CD14-positive monocyte (primary cell): ENCODE measurements at regions not wholly inside any gene's neighbourhood (a gene's known extent, or its start where the extent isn't known, plus 50 kb on each side); places are given as distances from the start of the nearest gene placed in this dataset.

Experiments used
- DNase-seq, 3 donors: peaks; one replicate each; pipeline ENCODE4 v3.0.0-alpha.2; 2011 to 2022
- H2AFZ ChIP-seq: 2 replicates; pipeline ENCODE4 v1.6.0; 2012; ENCODE audit warnings: mild to moderate bottlenecking, low read depth, low read length, inconsistent platforms; ENCODE audit not compliant: insufficient read depth, poor library complexity, severe bottlenecking
- H3K27ac ChIP-seq, 2 donors: 1 replicate in 1 of 2; 2 replicates in 1 of 2; pipeline ENCODE4 v1.5.1; 2012 to 2013; ENCODE audit warnings: low read length in 2 of 2, control low read depth in 1 of 2, inconsistent platforms in 1 of 2, low read depth in 1 of 2, mild to moderate bottlenecking in 1 of 2
- H3K27me3 ChIP-seq, 2 donors: one replicate each; pipeline versions ENCODE4 v1.6.0 to v1.6.1; 2011 to 2013; ENCODE audit warnings: low read length in 2 of 2; ENCODE audit not compliant: control insufficient read depth in 2 of 2, insufficient read depth in 2 of 2
- H3K36me3 ChIP-seq, 2 donors: replicated peaks in 1 of 2; 1 replicate in 1 of 2; 2 replicates in 1 of 2; pipeline versions ENCODE4 v1.5.1 to v1.6.1; 2012 to 2013; ENCODE audit warnings: low read length in 2 of 2, control low read depth in 1 of 2, inconsistent platforms in 1 of 2, mild to moderate bottlenecking in 1 of 2; ENCODE audit not compliant: insufficient read depth in 2 of 2, control insufficient read depth in 1 of 2
- H3K4me1 ChIP-seq, 2 donors: 1 replicate in 1 of 2; 2 replicates in 1 of 2; pipeline versions ENCODE4 v1.5.1 to v1.6.1; 2012 to 2013; ENCODE audit warnings: low read length in 2 of 2, control low read depth in 1 of 2, inconsistent platforms in 1 of 2, mild to moderate bottlenecking in 1 of 2, moderate library complexity in 1 of 2; ENCODE audit not compliant: insufficient read depth in 2 of 2, control insufficient read depth in 1 of 2
- H3K4me2 ChIP-seq: replicated peaks from 2 replicates; pipeline ENCODE3; 2012; ENCODE audit warnings: low read length, moderate library complexity, mild to moderate bottlenecking; ENCODE audit not compliant: poor library complexity, severe bottlenecking; ENCODE audit errors: extremely low read depth
- H3K4me3 ChIP-seq, 3 experiments: fragments of 200-600 bp in 1 of 3; sonication (generic) in 1 of 3; replicated peaks in 1 of 3; 1 replicate in 2 of 3; 2 replicates in 1 of 3; pipeline ENCODE4 v1.5.1; 2011 to 2013; ENCODE audit warnings: low read length in 3 of 3, mild to moderate bottlenecking in 3 of 3, control low read depth in 2 of 3, low read depth in 2 of 3, inconsistent platforms in 1 of 3, moderate library complexity in 1 of 3
- H3K79me2 ChIP-seq: 2 replicates; pipeline ENCODE4 v1.6.0; 2012; ENCODE audit warnings: mild to moderate bottlenecking, control low read depth, inconsistent platforms, low read length, moderate library complexity; ENCODE audit not compliant: insufficient read depth
- H3K9ac ChIP-seq: 2 replicates; pipeline ENCODE4 v1.6.0; 2017; ENCODE audit warnings: low read length, mild to moderate bottlenecking; ENCODE audit not compliant: insufficient read depth, poor library complexity, severe bottlenecking
- H3K9me3 ChIP-seq, 2 donors: replicated peaks in 1 of 2; 1 replicate in 1 of 2; 2 replicates in 1 of 2; pipeline versions ENCODE4 v1.5.1 to v1.6.1; 2012 to 2013; ENCODE audit warnings: low read length in 2 of 2, control low read depth in 1 of 2; ENCODE audit not compliant: control insufficient read depth in 1 of 2, insufficient read depth in 1 of 2
- H4K20me1 ChIP-seq: 2 replicates; pipeline ENCODE4 v1.6.0; 2012; ENCODE audit warnings: mild to moderate bottlenecking, low read length, control low read depth, moderate library complexity; ENCODE audit not compliant: insufficient read depth
- H3K27ac Mint-ChIP-seq, 7 donors: one replicate each; pipeline ENCODE4 v1.8.0; 2020; ENCODE audit warnings: mild to moderate bottlenecking in 7 of 7, mixed read lengths in 7 of 7, moderate library complexity in 6 of 7, inconsistent platforms in 2 of 7
- H3K27me3 Mint-ChIP-seq, 3 donors: one replicate each; pipeline ENCODE4 v1.8.0; 2021 to 2022; ENCODE audit warnings: low read depth in 3 of 3, mild to moderate bottlenecking in 3 of 3, mixed read lengths in 3 of 3, moderate library complexity in 3 of 3, inconsistent platforms in 1 of 3
- H3K36me3 Mint-ChIP-seq, 2 donors: one replicate each; pipeline ENCODE4 v1.8.0; 2020; ENCODE audit warnings: mixed read lengths in 2 of 2, inconsistent platforms in 1 of 2, mild to moderate bottlenecking in 1 of 2
- H3K4me1 Mint-ChIP-seq: one replicate; pipeline ENCODE4 v1.8.0; 2020; ENCODE audit warnings: mild to moderate bottlenecking, mixed read lengths
- H3K4me3 Mint-ChIP-seq, 2 donors: one replicate each; pipeline ENCODE4 v1.8.0; 2020; ENCODE audit warnings: mild to moderate bottlenecking in 2 of 2, mixed read lengths in 2 of 2, moderate library complexity in 1 of 2
- H3K9me3 Mint-ChIP-seq, 7 donors: one replicate each; pipeline ENCODE4 v1.8.0; 2020 to 2022; ENCODE audit warnings: mixed read lengths in 7 of 7, mild to moderate bottlenecking in 6 of 7, moderate library complexity in 6 of 7, inconsistent platforms in 2 of 7
- CTCF ChIP-seq: fragments of 200-600 bp; IDR thresholded peaks from one replicate; pipeline ENCODE4 v1.8.0; 2022; ENCODE audit warnings: antibody characterized with exemption, mild to moderate bottlenecking
- WGBS: methylation state at CpG from one replicate; pipeline ENCODE4 v1.1.5; 2013; ENCODE audit warnings: missing lambda C conversion rate; ENCODE audit not compliant: insufficient coverage; 5-methylcytosine and 5-hydroxymethylcytosine counted together
- intact Hi-C, 2 donors: fragments of 100-400 bp; cut with micrococcal nuclease; formaldehyde crosslinking; loops; one replicate each; pipeline versions ENCODE4 v1.15.0 to v1.15.1; 2023

- Mint-ChIP-seq H3K4me3 (no peak overlapping the region), H3K9me3 (peaks cover 0 to 7% (median 2%) of the 10 kb centered on the region in 7 donors), H3K36me3 (peaks cover 3% of the 10 kb centered on the region in 2 donors), H3K4me1 (peaks cover 72% of the 10 kb centered on the region), H3K27me3 (peaks cover 0 to 2% (median 0%) of the 10 kb centered on the region in 3 donors), H3K27ac (peak overlapping the region; percentile 97 to 100 (median 99))
- no peak for TF ChIP-seq CTCF
- Histone ChIP-seq H3K4me3 (no peak overlapping the region), H3K27me3 (no peaks in the 10 kb centered on the region), H3K9ac (peak overlapping the region; percentile 72), H3K9me3 (no peaks in the 10 kb centered on the region), H2AFZ (no peak overlapping the region), H3K4me2 (no peak overlapping the region), H3K79me2 (no peaks in the 10 kb centered on the region), H3K36me3 (no peaks in the 10 kb centered on the region), H4K20me1 (no peaks in the 10 kb centered on the region), H3K4me1 (peaks cover 69 to 74% of the 10 kb centered on the region in 2 donors), H3K27ac (peak overlapping the region; percentile 97 to 99)
- no peak for DNase-seq
- WGBS = no CpG with 5 or more reads among the region's 1 CpG
- intact Hi-C loops = no loop called here
Measured at GRCh38 chr6:14720411-14721102, 525.3 kb upstream of the JARID2 start.

GRCh38 chr6:14721103-14721758 is 524.6 kb upstream of the JARID2 start:
- Histone ChIP-seq H3K9me3 (no peaks in the 10 kb centered on the region), H3K4me1 (peaks cover 69 to 75% of the 10 kb centered on the region in 2 donors), H3K27me3 (no peaks in the 10 kb centered on the region), H4K20me1 (no peaks in the 10 kb centered on the region), H2AFZ (no peak overlapping the region), H3K9ac (peak overlapping the region; percentile 72), H3K4me3 (no peak overlapping the region), H3K36me3 (no peaks in the 10 kb centered on the region), H3K79me2 (no peaks in the 10 kb centered on the region), H3K27ac (peak overlapping the region; percentile 97 to 99), H3K4me2 (peak overlapping the region; percentile 8)
- intact Hi-C loops = no loop called here
- Mint-ChIP-seq H3K9me3 (peaks cover 0 to 7% (median 2%) of the 10 kb centered on the region in 7 donors), H3K4me1 (peaks cover 70% of the 10 kb centered on the region), H3K27ac (peak overlapping the region; percentile 97 to 100 (median 99)), H3K36me3 (peaks cover 2 to 3% of the 10 kb centered on the region in 2 donors), H3K4me3 (no peak overlapping the region), H3K27me3 (no peaks in the 10 kb centered on the region)
- 0% methylated on average over 2 of the region's 9 CpGs for WGBS
- peak; percentile 92 to 99 (median 93) for DNase-seq
- TF ChIP-seq CTCF = no peak
